ENCODE measurements at regions not wholly inside any gene's neighbourhood (a gene's known extent, or its start where the extent isn't known, plus 50 kb on each side); places are given as distances from the start of the nearest gene placed in this dataset.

GRCh38 chr12:19922717-19923116 is 445.6 kb upstream of the PDE3A start:
- no peak for TF ChIP-seq EZH2phosphoT487 (IDR thresholded peaks at IDR 0.05; ENCODE audit: borderline replicate concordance, low read length)
- TF ChIP-seq, protein P1, sequence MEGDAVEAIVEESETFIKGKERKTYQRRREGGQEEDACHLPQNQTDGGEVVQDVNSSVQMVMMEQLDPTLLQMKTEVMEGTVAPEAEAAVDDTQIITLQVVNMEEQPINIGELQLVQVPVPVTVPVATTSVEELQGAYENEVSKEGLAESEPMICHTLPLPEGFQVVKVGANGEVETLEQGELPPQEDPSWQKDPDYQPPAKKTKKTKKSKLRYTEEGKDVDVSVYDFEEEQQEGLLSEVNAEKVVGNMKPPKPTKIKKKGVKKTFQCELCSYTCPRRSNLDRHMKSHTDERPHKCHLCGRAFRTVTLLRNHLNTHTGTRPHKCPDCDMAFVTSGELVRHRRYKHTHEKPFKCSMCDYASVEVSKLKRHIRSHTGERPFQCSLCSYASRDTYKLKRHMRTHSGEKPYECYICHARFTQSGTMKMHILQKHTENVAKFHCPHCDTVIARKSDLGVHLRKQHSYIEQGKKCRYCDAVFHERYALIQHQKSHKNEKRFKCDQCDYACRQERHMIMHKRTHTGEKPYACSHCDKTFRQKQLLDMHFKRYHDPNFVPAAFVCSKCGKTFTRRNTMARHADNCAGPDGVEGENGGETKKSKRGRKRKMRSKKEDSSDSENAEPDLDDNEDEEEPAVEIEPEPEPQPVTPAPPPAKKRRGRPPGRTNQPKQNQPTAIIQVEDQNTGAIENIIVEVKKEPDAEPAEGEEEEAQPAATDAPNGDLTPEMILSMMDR (IDR thresholded peaks at IDR 0.05; ENCODE audit: low read depth, low read length, poor library complexity, severe bottlenecking), result no peak
- no peaks in the 10 kb centered on the region for H4K20me1 ChIP-seq (ENCODE audit: control insufficient read depth, insufficient read depth, low read depth, low read length)
- no peaks in the 10 kb centered on the region for H3K36me3 ChIP-seq (ENCODE audit: control insufficient read depth, low read length)
- H3K9me2 ChIP-seq (replicated peaks; ENCODE audit: control insufficient read depth, low read length), result no peaks in the 10 kb centered on the region
- no peak overlapping the region for H3K4me2 ChIP-seq (ENCODE audit: low read length)
- H3K4me1 ChIP-seq (ENCODE audit: control insufficient read depth, low read length), result no peaks in the 10 kb centered on the region
- H3K27me3 ChIP-seq (ENCODE audit: control insufficient read depth, low read length), result no peaks in the 10 kb centered on the region
- no peaks in the 10 kb centered on the region for H3F3A ChIP-seq (ENCODE audit: control insufficient read depth, insufficient read depth)
- no peak overlapping the region for H3K4me3 ChIP-seq (ENCODE audit: low read length)
- H3K9me3 ChIP-seq (ENCODE audit: control insufficient read depth, insufficient read depth, low read length), result no peaks in the 10 kb centered on the region
- no peak overlapping the region for H3K27ac ChIP-seq (ENCODE audit: low read depth, low read length)
- no peaks in the 10 kb centered on the region for H3K79me2 ChIP-seq (ENCODE audit: control insufficient read depth, low read length)

GRCh38 chr12:19924360-19924759 is 444.0 kb upstream of the PDE3A start:
- H3K4me1 ChIP-seq (ENCODE audit: control insufficient read depth, low read length), result no peaks in the 10 kb centered on the region
- no peaks in the 10 kb centered on the region for H3K9me3 ChIP-seq (ENCODE audit: control insufficient read depth, insufficient read depth, low read length)
- no peak overlapping the region for H3K4me2 ChIP-seq (ENCODE audit: low read length)
- no peak overlapping the region for H3K4me3 ChIP-seq (ENCODE audit: low read length)
- H4K20me1 ChIP-seq (ENCODE audit: control insufficient read depth, insufficient read depth, low read depth, low read length), result no peaks in the 10 kb centered on the region
- no peaks in the 10 kb centered on the region for H3K27me3 ChIP-seq (ENCODE audit: control insufficient read depth, low read length)
- H3K79me2 ChIP-seq (ENCODE audit: control insufficient read depth, low read length), result no peaks in the 10 kb centered on the region
- H3K36me3 ChIP-seq (ENCODE audit: control insufficient read depth, low read length), result no peaks in the 10 kb centered on the region
- no peaks in the 10 kb centered on the region for H3K9me2 ChIP-seq (replicated peaks; ENCODE audit: control insufficient read depth, low read length)
- TF ChIP-seq, protein P1 (IDR thresholded peaks at IDR 0.05; ENCODE audit: low read depth, low read length, poor library complexity, severe bottlenecking), result no peak
- no peak for TF ChIP-seq EZH2phosphoT487 (IDR thresholded peaks at IDR 0.05; ENCODE audit: borderline replicate concordance, low read length)
- H3F3A ChIP-seq (ENCODE audit: control insufficient read depth, insufficient read depth), result no peaks in the 10 kb centered on the region
- no peak overlapping the region for H3K27ac ChIP-seq (ENCODE audit: low read depth, low read length)

- Histone ChIP-seq H3K4me1 (ENCODE audit: control insufficient read depth, low read length) (no peaks in the 10 kb centered on the region), H3K9me3 (ENCODE audit: control insufficient read depth, insufficient read depth, low read length) (no peaks in the 10 kb centered on the region), H3K27me3 (ENCODE audit: control insufficient read depth, low read length) (no peaks in the 10 kb centered on the region), H3K36me3 (ENCODE audit: control insufficient read depth, low read length) (no peaks in the 10 kb centered on the region), H3K4me3 (ENCODE audit: low read length) (no peak overlapping the region), H3K27ac (ENCODE audit: low read depth, low read length) (no peak overlapping the region), H3K79me2 (ENCODE audit: control insufficient read depth, low read length) (no peaks in the 10 kb centered on the region), H3F3A (ENCODE audit: control insufficient read depth, insufficient read depth) (no peaks in the 10 kb centered on the region), H4K20me1 (ENCODE audit: control insufficient read depth, insufficient read depth, low read depth, low read length) (no peaks in the 10 kb centered on the region), H3K4me2 (ENCODE audit: low read length) (no peak overlapping the region), H3K9me2 (replicated peaks; ENCODE audit: control insufficient read depth, low read length) (no peaks in the 10 kb centered on the region)
- TF ChIP-seq, protein P1 (IDR thresholded peaks at IDR 0.05; ENCODE audit: low read depth, low read length, poor library complexity, severe bottlenecking), result no peak
These were observed 442.5 kb upstream of the PDE3A start for GRCh38 chr12:19925841-19926240.

- TF ChIP-seq EZH2phosphoT487 (IDR thresholded peaks at IDR 0.05; ENCODE audit: borderline replicate concordance, low read length), result no peak
- TF ChIP-seq, protein P1 (IDR thresholded peaks at IDR 0.05; ENCODE audit: low read depth, low read length, poor library complexity, severe bottlenecking), result no peak
- Histone ChIP-seq H4K20me1 (ENCODE audit: control insufficient read depth, insufficient read depth, low read depth, low read length) (no peaks in the 10 kb centered on the region), H3K27me3 (ENCODE audit: control insufficient read depth, low read length) (no peaks in the 10 kb centered on the region), H3K36me3 (ENCODE audit: control insufficient read depth, low read length) (no peaks in the 10 kb centered on the region), H3K4me1 (ENCODE audit: control insufficient read depth, low read length) (no peaks in the 10 kb centered on the region), H3K9me2 (replicated peaks; ENCODE audit: control insufficient read depth, low read length) (no peaks in the 10 kb centered on the region), H3K4me3 (ENCODE audit: low read length) (no peak overlapping the region), H3F3A (ENCODE audit: control insufficient read depth, insufficient read depth) (no peaks in the 10 kb centered on the region), H3K79me2 (ENCODE audit: control insufficient read depth, low read length) (no peaks in the 10 kb centered on the region), H3K4me2 (ENCODE audit: low read length) (no peak overlapping the region), H3K27ac (ENCODE audit: low read depth, low read length) (no peak overlapping the region), H3K9me3 (ENCODE audit: control insufficient read depth, insufficient read depth, low read length) (no peaks in the 10 kb centered on the region)
These were observed 442.1 kb upstream of the PDE3A start for GRCh38 chr12:19926266-19926665.
